ENCODE measurements at regions not wholly inside any gene's neighbourhood (a gene's known extent, or its start where the extent isn't known, plus 50 kb on each side); places are given as distances from the start of the nearest gene placed in this dataset.
"Not testable (repeated sequence)": the region's sequence is repeated elsewhere in the genome, so short reads cannot be mapped to it uniquely, and the experiment has no call there.

- no peak overlapping the region for H3K27ac ChIP-seq (ENCODE audit: low read length)
- no peaks in the 10 kb centered on the region for H3K9me3 ChIP-seq (ENCODE audit: control insufficient read depth, low read depth, low read length)
- H3K27me3 ChIP-seq (ENCODE audit: control insufficient read depth, insufficient read depth, low read length), result no peaks in the 10 kb centered on the region
Measured at GRCh38 chr12:85625467-85625866, 210.7 kb downstream of the RASSF9 start.

GRCh38 chr12:85626001-85626783, 210.0 kb downstream of the RASSF9 start:
- no peaks in the 10 kb centered on the region for H3K27me3 ChIP-seq (ENCODE audit: control insufficient read depth, insufficient read depth, low read length)
- H3K9me3 ChIP-seq (ENCODE audit: control insufficient read depth, low read depth, low read length), result no peaks in the 10 kb centered on the region
- no peak overlapping the region for H3K9ac ChIP-seq (ENCODE audit: low read length)
- no peaks in the 10 kb centered on the region for H3K4me1 ChIP-seq (ENCODE audit: control insufficient read depth, low read depth, low read length)
- H3K27ac ChIP-seq (ENCODE audit: low read length), result no peak overlapping the region
- no peak overlapping the region for H3K4me3 ChIP-seq (ENCODE audit: low read length)
- H3K36me3 ChIP-seq (ENCODE audit: control insufficient read depth, low read depth, low read length), result no peaks in the 10 kb centered on the region

More at GRCh38 chr12:85625467-85625866, 210.7 kb downstream of the RASSF9 start:
- H3K9ac ChIP-seq (ENCODE audit: low read length), result no peak overlapping the region
- no peaks in the 10 kb centered on the region for H3K4me1 ChIP-seq (ENCODE audit: control insufficient read depth, low read depth, low read length)
- H3K36me3 ChIP-seq (ENCODE audit: control insufficient read depth, low read depth, low read length), result no peaks in the 10 kb centered on the region
- no peak overlapping the region for H3K4me3 ChIP-seq (ENCODE audit: low read length)

- H3K9ac ChIP-seq (ENCODE audit: low read length), result no peak overlapping the region
- no peaks in the 10 kb centered on the region for H3K36me3 ChIP-seq (ENCODE audit: control insufficient read depth, low read depth, low read length)
- no peak overlapping the region for H3K27ac ChIP-seq (ENCODE audit: low read length)
- no peak overlapping the region for H3K4me3 ChIP-seq (ENCODE audit: low read length)
- H3K4me1 ChIP-seq (ENCODE audit: control insufficient read depth, low read depth, low read length), result no peaks in the 10 kb centered on the region
- no peaks in the 10 kb centered on the region for H3K9me3 ChIP-seq (ENCODE audit: control insufficient read depth, low read depth, low read length)
- no peaks in the 10 kb centered on the region for H3K27me3 ChIP-seq (ENCODE audit: control insufficient read depth, insufficient read depth, low read length)
Measured at GRCh38 chr12:85626784-85627171, 209.4 kb downstream of the RASSF9 start.

GRCh38 chr12:85627584-85627983, 208.6 kb downstream of the RASSF9 start:
- no peaks in the 10 kb centered on the region for H3K4me1 ChIP-seq (ENCODE audit: control insufficient read depth, low read depth, low read length)
- H3K4me3 ChIP-seq (ENCODE audit: low read length), result no peak overlapping the region
- no peaks in the 10 kb centered on the region for H3K36me3 ChIP-seq (ENCODE audit: control insufficient read depth, low read depth, low read length)
- no peaks in the 10 kb centered on the region for H3K9me3 ChIP-seq (ENCODE audit: control insufficient read depth, low read depth, low read length)
- no peaks in the 10 kb centered on the region for H3K27me3 ChIP-seq (ENCODE audit: control insufficient read depth, insufficient read depth, low read length)
- no peak overlapping the region for H3K27ac ChIP-seq (ENCODE audit: low read length)
- no peak overlapping the region for H3K9ac ChIP-seq (ENCODE audit: low read length)

- not testable (repeated sequence) for H3K27me3 ChIP-seq (ENCODE audit: control insufficient read depth, insufficient read depth, low read length); H3K4me1 ChIP-seq (ENCODE audit: control insufficient read depth, low read depth, low read length); H3K9ac ChIP-seq (ENCODE audit: low read length); H3K36me3 ChIP-seq (ENCODE audit: control insufficient read depth, low read depth, low read length); H3K4me3 ChIP-seq (ENCODE audit: low read length); H3K27ac ChIP-seq (ENCODE audit: low read length); H3K9me3 ChIP-seq (ENCODE audit: control insufficient read depth, low read depth, low read length)
Measured at GRCh38 chr12:85628562-85628961, 207.6 kb downstream of the RASSF9 start.

GRCh38 chr12:85630851-85631250, 205.4 kb downstream of the RASSF9 start:
- Histone ChIP-seq H3K4me3 (ENCODE audit: low read length) (no peak overlapping the region), H3K4me1 (ENCODE audit: control insufficient read depth, low read depth, low read length) (no peaks in the 10 kb centered on the region), H3K27ac (ENCODE audit: low read length) (no peak overlapping the region)

GRCh38 chr12:85632390-85632789, 203.8 kb downstream of the RASSF9 start:
- Histone ChIP-seq H3K36me3 (ENCODE audit: control insufficient read depth, low read depth, low read length) (no peaks in the 10 kb centered on the region), H3K9ac (ENCODE audit: low read length) (no peak overlapping the region), H3K27ac (ENCODE audit: low read length) (no peak overlapping the region), H3K4me3 (ENCODE audit: low read length) (no peak overlapping the region), H3K27me3 (ENCODE audit: control insufficient read depth, insufficient read depth, low read length) (no peaks in the 10 kb centered on the region), H3K4me1 (ENCODE audit: control insufficient read depth, low read depth, low read length) (no peaks in the 10 kb centered on the region), H3K9me3 (ENCODE audit: control insufficient read depth, low read depth, low read length) (no peaks in the 10 kb centered on the region)

More at GRCh38 chr12:85630851-85631250, 205.4 kb downstream of the RASSF9 start:
- H3K36me3 ChIP-seq (ENCODE audit: control insufficient read depth, low read depth, low read length), result no peaks in the 10 kb centered on the region
- no peaks in the 10 kb centered on the region for H3K27me3 ChIP-seq (ENCODE audit: control insufficient read depth, insufficient read depth, low read length)
- H3K9ac ChIP-seq (ENCODE audit: low read length), result no peak overlapping the region
- H3K9me3 ChIP-seq (ENCODE audit: control insufficient read depth, low read depth, low read length), result no peaks in the 10 kb centered on the region

GRCh38 chr12:85633491-85633890, 202.7 kb downstream of the RASSF9 start:
- no peak overlapping the region for H3K9ac ChIP-seq (ENCODE audit: low read length)
- no peaks in the 10 kb centered on the region for H3K27me3 ChIP-seq (ENCODE audit: control insufficient read depth, insufficient read depth, low read length)
- no peak overlapping the region for H3K4me3 ChIP-seq (ENCODE audit: low read length)
- no peak overlapping the region for H3K27ac ChIP-seq (ENCODE audit: low read length)
- no peaks in the 10 kb centered on the region for H3K36me3 ChIP-seq (ENCODE audit: control insufficient read depth, low read depth, low read length)
- no peaks in the 10 kb centered on the region for H3K9me3 ChIP-seq (ENCODE audit: control insufficient read depth, low read depth, low read length)
- no peaks in the 10 kb centered on the region for H3K4me1 ChIP-seq (ENCODE audit: control insufficient read depth, low read depth, low read length)

GRCh38 chr12:85639834-85640233, 196.4 kb downstream of the RASSF9 start:
- no peak overlapping the region for H3K4me3 ChIP-seq (ENCODE audit: low read length)
- no peaks in the 10 kb centered on the region for H3K27me3 ChIP-seq (ENCODE audit: control insufficient read depth, insufficient read depth, low read length)
- no peaks in the 10 kb centered on the region for H3K4me1 ChIP-seq (ENCODE audit: control insufficient read depth, low read depth, low read length)
- no peak overlapping the region for H3K27ac ChIP-seq (ENCODE audit: low read length)
- no peaks in the 10 kb centered on the region for H3K36me3 ChIP-seq (ENCODE audit: control insufficient read depth, low read depth, low read length)
- no peaks in the 10 kb centered on the region for H3K9me3 ChIP-seq (ENCODE audit: control insufficient read depth, low read depth, low read length)
- H3K9ac ChIP-seq (ENCODE audit: low read length), result no peak overlapping the region

GRCh38 chr12:85641796-85642195, 194.4 kb downstream of the RASSF9 start:
- Histone ChIP-seq H3K4me1 (ENCODE audit: control insufficient read depth, low read depth, low read length) (no peaks in the 10 kb centered on the region), H3K9me3 (ENCODE audit: control insufficient read depth, low read depth, low read length) (no peaks in the 10 kb centered on the region), H3K27me3 (ENCODE audit: control insufficient read depth, insufficient read depth, low read length) (no peaks in the 10 kb centered on the region), H3K9ac (ENCODE audit: low read length) (no peak overlapping the region), H3K36me3 (ENCODE audit: control insufficient read depth, low read depth, low read length) (no peaks in the 10 kb centered on the region), H3K27ac (ENCODE audit: low read length) (no peak overlapping the region), H3K4me3 (ENCODE audit: low read length) (no peak overlapping the region)

- Histone ChIP-seq H3K4me1 (ENCODE audit: control insufficient read depth, low read depth, low read length) (no peaks in the 10 kb centered on the region), H3K27me3 (ENCODE audit: control insufficient read depth, insufficient read depth, low read length) (no peaks in the 10 kb centered on the region), H3K9me3 (ENCODE audit: control insufficient read depth, low read depth, low read length) (no peaks in the 10 kb centered on the region), H3K27ac (ENCODE audit: low read length) (no peak overlapping the region), H3K4me3 (ENCODE audit: low read length) (no peak overlapping the region), H3K36me3 (ENCODE audit: control insufficient read depth, low read depth, low read length) (no peaks in the 10 kb centered on the region), H3K9ac (ENCODE audit: low read length) (no peak overlapping the region)
Measured at GRCh38 chr12:85642288-85642687, 193.9 kb downstream of the RASSF9 start.

- no peak overlapping the region for H3K4me3 ChIP-seq (ENCODE audit: low read length)
- no peak overlapping the region for H3K9ac ChIP-seq (ENCODE audit: low read length)
- no peak overlapping the region for H3K27ac ChIP-seq (ENCODE audit: low read length)
- H3K4me1 ChIP-seq (ENCODE audit: control insufficient read depth, low read depth, low read length), result no peaks in the 10 kb centered on the region
- H3K27me3 ChIP-seq (ENCODE audit: control insufficient read depth, insufficient read depth, low read length), result no peaks in the 10 kb centered on the region
- no peaks in the 10 kb centered on the region for H3K36me3 ChIP-seq (ENCODE audit: control insufficient read depth, low read depth, low read length)
- no peaks in the 10 kb centered on the region for H3K9me3 ChIP-seq (ENCODE audit: control insufficient read depth, low read depth, low read length)
Measured at GRCh38 chr12:85642808-85643207, 193.4 kb downstream of the RASSF9 start.
